Esophagus muscularis mucosa (tissue), 4 donors: ENCODE measurements at regions not wholly inside any gene's neighbourhood (a gene's known extent, or its start where the extent isn't known, plus 50 kb on each side); places are given as distances from the start of the nearest gene placed in this dataset.

Experiments
- DNase-seq: peaks from one replicate; pipeline ENCODE4 v3.0.0-alpha.2; 2017; ENCODE audit errors: extremely low spot score
- H3K27ac ChIP-seq, 4 donors: fragments of 200-600 bp; sonication (generic); replicated peaks in 1 of 4; 1 replicate in 3 of 4; 2 replicates in 1 of 4; pipeline ENCODE4 v1.5.1; 2016 to 2019; ENCODE audit warnings: mild to moderate bottlenecking in 1 of 4
- H3K27me3 ChIP-seq, 4 donors: fragments of 200-600 bp; sonication (generic); one replicate each; pipeline versions ENCODE4 v1.5.1 to v1.6.0; 2016 to 2019
- H3K36me3 ChIP-seq, 4 donors: fragments of 200-600 bp; sonication (generic); one replicate each; pipeline ENCODE4 v1.5.1; 2016 to 2019
- H3K4me1 ChIP-seq, 4 donors: fragments of 200-600 bp; sonication (generic); one replicate each; pipeline ENCODE4 v1.5.1; 2016 to 2019
- H3K4me3 ChIP-seq, 4 donors: fragments of 200-600 bp; sonication (generic); 1 replicate in 2 of 4; 2 replicates in 2 of 4; pipeline ENCODE4 v1.5.1; 2016 to 2019; ENCODE audit warnings: mild to moderate bottlenecking in 4 of 4, moderate library complexity in 1 of 4
- H3K9me3 ChIP-seq, 4 donors: fragments of 200-600 bp; sonication (generic); 1 replicate in 3 of 4; 2 replicates in 1 of 4; pipeline ENCODE4 v1.5.1; 2016 to 2019
- CTCF ChIP-seq, 3 experiments: fragments of 200-600 bp in 2 of 3; fragments of 450-650 bp in 1 of 3; sonication (generic) in 2 of 3; IDR thresholded peaks; one replicate each; pipeline ENCODE4 v1.5.1; 2017 to 2019; ENCODE audit warnings: antibody characterized with exemption in 3 of 3, mild to moderate bottlenecking in 2 of 3, moderate library complexity in 1 of 3
- EP300 ChIP-seq: sonication (generic); formaldehyde crosslinking; IDR thresholded peaks from one replicate; pipeline ENCODE4 v1.6.1; 2017; ENCODE audit warnings: antibody characterized with exemption
- POLR2A ChIP-seq: fragments of 450-650 bp; IDR thresholded peaks from one replicate; pipeline ENCODE4 v1.6.1; 2017; ENCODE audit warnings: antibody characterized with exemption, moderate library complexity, mild to moderate bottlenecking, low read depth
- POLR2AphosphoS5 ChIP-seq, 2 donors: sonication (generic); formaldehyde crosslinking; IDR thresholded peaks; one replicate each; pipeline ENCODE4 v1.6.1; 2017; ENCODE audit warnings: antibody characterized with exemption in 2 of 2
- WGBS: methylation state at CpG from one replicate; pipeline ENCODE4 v1.1.5; 2018; 5-methylcytosine and 5-hydroxymethylcytosine counted together
- intact Hi-C: fragments of 100-400 bp; cut with DNase I; formaldehyde crosslinking; loops from one replicate; pipeline ENCODE4 v1.15.1; 2023

- intact Hi-C loops, result no loop called here
- Histone ChIP-seq H3K9me3 (no peaks in the 10 kb centered on the region), H3K4me3 (no peak overlapping the region), H3K4me1 (no peaks in the 10 kb centered on the region), H3K36me3 (no peaks in the 10 kb centered on the region), H3K27me3 (no peaks in the 10 kb centered on the region), H3K27ac (no peak overlapping the region)
- WGBS, result 91% methylated on average over 1 of the region's 1 CpG
- TF ChIP-seq POLR2A, result no peak
- TF ChIP-seq EP300, result no peak
- no peak for TF ChIP-seq CTCF (IDR thresholded peaks at IDR 0.05)
- no peak for TF ChIP-seq POLR2AphosphoS5 (IDR thresholded peaks at IDR 0.05)
- DNase-seq, result no peak
Measured at GRCh38 chr7:12123172-12123571, 87.9 kb upstream of the TMEM106B start.

GRCh38 chr7:12124028-12124427 is 87.1 kb upstream of the TMEM106B start:
- no peaks in the 10 kb centered on the region for H3K27me3 ChIP-seq
- H3K4me1 ChIP-seq, result no peaks in the 10 kb centered on the region
- TF ChIP-seq CTCF (IDR thresholded peaks at IDR 0.05) (no peak), EP300 (no peak), POLR2A (no peak), POLR2AphosphoS5 (IDR thresholded peaks at IDR 0.05) (no peak)
- H3K9me3 ChIP-seq, result no peaks in the 10 kb centered on the region
- no peak overlapping the region for H3K4me3 ChIP-seq
- H3K36me3 ChIP-seq, result no peaks in the 10 kb centered on the region
- 74% methylated on average over 6 of the region's 6 CpGs for WGBS
- no peak overlapping the region for H3K27ac ChIP-seq
- DNase-seq, result no peak
- intact Hi-C loops, result no loop called here

- Histone ChIP-seq H3K27ac (no peak overlapping the region), H3K4me3 (no peak overlapping the region), H3K9me3 (no peaks in the 10 kb centered on the region), H3K4me1 (no peaks in the 10 kb centered on the region), H3K27me3 (no peaks in the 10 kb centered on the region), H3K36me3 (no peaks in the 10 kb centered on the region)
- TF ChIP-seq EP300 (no peak), POLR2A (no peak), POLR2AphosphoS5 (IDR thresholded peaks at IDR 0.05) (no peak), CTCF (IDR thresholded peaks at IDR 0.05) (no peak)
- intact Hi-C loops, result no loop called here
- DNase-seq, result no peak
Measured at GRCh38 chr7:12127455-12127854, 83.6 kb upstream of the TMEM106B start.

GRCh38 chr7:12130609-12131008 is 80.5 kb upstream of the TMEM106B start:
- H3K4me3 ChIP-seq, result no peak overlapping the region
- no peaks in the 10 kb centered on the region for H3K9me3 ChIP-seq
- no peak for DNase-seq
- no peaks in the 10 kb centered on the region for H3K27me3 ChIP-seq
- no peaks in the 10 kb centered on the region for H3K36me3 ChIP-seq
- no peaks in the 10 kb centered on the region for H3K4me1 ChIP-seq
- no peak for TF ChIP-seq EP300
- H3K27ac ChIP-seq, result no peak overlapping the region
- intact Hi-C loops, result no loop called here

- no peaks in the 10 kb centered on the region for H3K4me1 ChIP-seq
- no peaks in the 10 kb centered on the region for H3K9me3 ChIP-seq
- no peak for TF ChIP-seq CTCF (IDR thresholded peaks at IDR 0.05)
- TF ChIP-seq POLR2A, result no peak
- H3K36me3 ChIP-seq, result no peaks in the 10 kb centered on the region
- H3K27ac ChIP-seq, result no peak overlapping the region
- H3K4me3 ChIP-seq, result no peak overlapping the region
- intact Hi-C loops, result no loop called here
- no peak for DNase-seq
- H3K27me3 ChIP-seq, result no peaks in the 10 kb centered on the region
Measured at GRCh38 chr7:12131122-12131521, 80.0 kb upstream of the TMEM106B start.
